B cell (primary cell): ENCODE measurements at regions not wholly inside any gene's neighbourhood (a gene's known extent, or its start where the extent isn't known, plus 50 kb on each side); places are given as distances from the start of the nearest gene placed in this dataset.

Source experiments
- ATAC-seq: fragments of 200-7000 bp; cut with Tn5 transposase; one replicate; pipeline ENCODE4 v1.10.0; 2021; ENCODE audit warnings: low read depth, mild to moderate bottlenecking, moderate number of reproducible peaks, moderate library complexity
- CTCF ChIA-PET: fragments of 350-600 bp; sonication (Branson Sonifier 250); formaldehyde crosslinking; loops from one replicate; lab custom pipeline; 2021; ENCODE audit warnings: antibody characterized with exemption, inconsistent platforms; lab: Charles Lee
- POLR2A ChIA-PET: fragments of 350-600 bp; sonication (Branson Sonifier 250); formaldehyde crosslinking; loops from one replicate; lab custom pipeline; 2021; ENCODE audit warnings: antibody characterized with exemption; lab: Charles Lee
- DNase-seq: peaks from one replicate; pipeline ENCODE4 v3.0.0; 2013
- H2AFZ ChIP-seq: 2 replicates; pipeline ENCODE4 v1.6.1; 2012; ENCODE audit warnings: mild to moderate bottlenecking, low read depth, low read length; ENCODE audit not compliant: insufficient read depth, poor library complexity, severe bottlenecking
- H3K27ac ChIP-seq, 2 donors: 1 replicate in 1 of 2; 2 replicates in 1 of 2; pipeline ENCODE4 v1.5.1; 2012 to 2013; ENCODE audit warnings: low read length in 2 of 2, mild to moderate bottlenecking in 2 of 2, moderate library complexity in 1 of 2
- H3K27me3 ChIP-seq, 4 experiments: fragments of 200-600 bp in 1 of 4; sonication (generic) in 1 of 4; replicated peaks in 1 of 4; 1 replicate in 2 of 4; 2 replicates in 2 of 4; pipeline versions ENCODE4 v1.6.1 to v1.7.0; 2013 to 2016; ENCODE audit warnings: low read length in 3 of 4, mild to moderate bottlenecking in 2 of 4, mixed read lengths in 1 of 4, moderate library complexity in 1 of 4; ENCODE audit not compliant: insufficient read depth in 4 of 4, control insufficient read depth in 3 of 4; ENCODE audit errors: control extremely low read depth in 1 of 4
- H3K36me3 ChIP-seq, 2 experiments: replicated peaks in 1 of 2; 1 replicate in 1 of 2; 2 replicates in 1 of 2; pipeline versions ENCODE4 v1.6.1 to v1.7.1; 2013; ENCODE audit warnings: low read length in 1 of 2; ENCODE audit not compliant: insufficient read depth in 2 of 2, control insufficient read depth in 1 of 2; ENCODE audit errors: control extremely low read depth in 1 of 2, extremely low read depth in 1 of 2
- H3K4me1 ChIP-seq, 2 donors: fragments of 200-600 bp in 1 of 2; sonication (generic) in 1 of 2; 1 replicate in 1 of 2; 2 replicates in 1 of 2; pipeline versions ENCODE4 v1.5.1 to v1.6.1; 2013 to 2017; ENCODE audit warnings: low read length in 2 of 2; ENCODE audit not compliant: control insufficient read depth in 2 of 2, insufficient read depth in 2 of 2
- H3K4me2 ChIP-seq: replicated peaks from 2 replicates; pipeline ENCODE3; 2012; ENCODE audit warnings: mild to moderate bottlenecking, low read depth, low read length; ENCODE audit not compliant: poor library complexity, severe bottlenecking
- H3K4me3 ChIP-seq, 5 experiments: fragments of 200-600 bp in 1 of 5; sonication (generic) in 1 of 5; 1 replicate in 3 of 5; 2 replicates in 2 of 5; pipeline versions ENCODE4 v1.5.1 to v1.7.0; 2011 to 2016; ENCODE audit warnings: low read length in 4 of 5, mild to moderate bottlenecking in 4 of 5, low read depth in 2 of 5, control low read depth in 1 of 5, moderate library complexity in 1 of 5; ENCODE audit not compliant: insufficient read depth in 1 of 5; ENCODE audit errors: control extremely low read depth in 1 of 5, extremely low read depth in 1 of 5
- H3K79me2 ChIP-seq: fragments of 200-600 bp; sonication (generic); one replicate; pipeline ENCODE4 v1.6.0; 2016; ENCODE audit warnings: low read length; ENCODE audit not compliant: control insufficient read depth, insufficient read depth
- H3K9ac ChIP-seq: fragments of 200-600 bp; sonication (generic); 2 replicates; pipeline ENCODE4 v1.6.1; 2017; ENCODE audit warnings: mild to moderate bottlenecking, low read length, moderate library complexity
- H3K9me3 ChIP-seq, 3 donors: one replicate each; pipeline versions ENCODE4 v1.6.1 to v1.7.1; 2013; ENCODE audit warnings: low read length in 2 of 3; ENCODE audit not compliant: control insufficient read depth in 2 of 3, insufficient read depth in 1 of 3; ENCODE audit errors: control extremely low read depth in 1 of 3
- H4K20me1 ChIP-seq: 2 replicates; pipeline ENCODE4 v1.6.0; 2012; ENCODE audit warnings: mild to moderate bottlenecking, low read length; ENCODE audit not compliant: insufficient read depth, control insufficient read depth, poor library complexity, severe bottlenecking
- H3K27ac Mint-ChIP-seq: one replicate; pipeline ENCODE4 v1.8.0; 2021; ENCODE audit warnings: mixed read lengths
- H3K27me3 Mint-ChIP-seq: one replicate; pipeline ENCODE4 v1.8.0; 2021; ENCODE audit warnings: mixed read lengths
- H3K4me1 Mint-ChIP-seq: one replicate; pipeline ENCODE4 v1.8.0; 2021; ENCODE audit warnings: mixed read lengths
- H3K4me3 Mint-ChIP-seq: one replicate; pipeline ENCODE4 v1.8.0; 2021; ENCODE audit warnings: mixed read lengths
- H3K9me3 Mint-ChIP-seq: one replicate; pipeline ENCODE4 v1.8.0; 2022; ENCODE audit warnings: mixed read lengths; ENCODE audit not compliant: insufficient read depth
- CTCF ChIP-seq: fragments of 200-600 bp; IDR thresholded peaks from one replicate; pipeline ENCODE4 v1.8.0; 2022; ENCODE audit warnings: antibody characterized with exemption, mild to moderate bottlenecking
- EZH2 ChIP-seq: IDR thresholded peaks from 2 replicates; pipeline ENCODE4 v1.6.1; 2012; ENCODE audit warnings: borderline replicate concordance, low read depth, mild to moderate bottlenecking, moderate library complexity, low read length; ENCODE audit not compliant: insufficient read depth, poor library complexity, severe bottlenecking
- WGBS: methylation state at CpG from one replicate; pipeline ENCODE4 v1.1.5; 2013; ENCODE audit warnings: missing lambda C conversion rate; ENCODE audit not compliant: insufficient coverage; 5-methylcytosine and 5-hydroxymethylcytosine counted together
- intact Hi-C: fragments of 100-400 bp; cut with micrococcal nuclease; formaldehyde crosslinking; loops from one replicate; pipeline ENCODE4 v1.10.0; 2022

GRCh38 chr14:71491931-71492330 lies 440.3 kb upstream of the RGS6 start:
- H2AFZ ChIP-seq = no peak overlapping the region
- Mint-ChIP-seq H3K9me3 (no peaks in the 10 kb centered on the region), H3K4me3 (no peak overlapping the region), H3K27ac (no peak overlapping the region), H3K4me1 (peaks cover 24% of the 10 kb centered on the region), H3K27me3 (no peaks in the 10 kb centered on the region)
- peaks cover 0 to 13% of the 10 kb centered on the region in 2 experiments for H3K36me3 ChIP-seq
- no peak overlapping the region for H3K9ac ChIP-seq
- DNase-seq (no peak), ATAC-seq (no peak)
- WGBS = 100% methylated on average over 5 of the region's 6 CpGs
- peaks cover 56% of the 10 kb centered on the region for H4K20me1 ChIP-seq
- H3K4me1 ChIP-seq = peaks cover under 1 to 8% of the 10 kb centered on the region in 2 donors
- ChIA-PET POLR2A (no interaction called here), CTCF (no interaction called here)
- H3K27me3 ChIP-seq = no peaks in the 10 kb centered on the region
- no peak for TF ChIP-seq EZH2
- no peak for TF ChIP-seq CTCF
- H3K9me3 ChIP-seq = peaks cover 0 to 7% (median 0%) of the 10 kb centered on the region in 3 donors
- H3K4me2 ChIP-seq = no peak overlapping the region
- peaks cover 84% of the 10 kb centered on the region for H3K79me2 ChIP-seq
- intact Hi-C loops = no loop called here
- H3K4me3 ChIP-seq = no peak overlapping the region
- no peak overlapping the region for H3K27ac ChIP-seq

- POLR2A ChIA-PET = interaction anchor here (1.1 kb wide), 1 partner anchor 8 kb away, joined by 3 read pairs; no protein-coding TSS in a partner anchor
- Histone ChIP-seq H3K79me2 (peaks cover 84% of the 10 kb centered on the region), H4K20me1 (peaks cover 56% of the 10 kb centered on the region)
These were observed 439.9 kb upstream of the RGS6 start for GRCh38 chr14:71492346-71492745.

More at GRCh38 chr14:71492346-71492745, 439.9 kb upstream of the RGS6 start:
- H3K27ac Mint-ChIP-seq = no peak overlapping the region
- H3K4me1 Mint-ChIP-seq = peaks cover 23% of the 10 kb centered on the region
- Histone ChIP-seq H3K36me3 (peaks cover 0 to 13% of the 10 kb centered on the region in 2 experiments), H3K9ac (no peak overlapping the region), H3K9me3 (peaks cover 0 to 7% (median 0%) of the 10 kb centered on the region in 3 donors), H3K27ac (no peak overlapping the region), H3K4me3 (no peak overlapping the region), H3K4me2 (no peak overlapping the region), H3K27me3 (no peaks in the 10 kb centered on the region), H3K4me1 (peaks cover 5 to 7% of the 10 kb centered on the region in 2 donors), H2AFZ (no peak overlapping the region)
- CTCF ChIA-PET = no interaction called here
- no peak for TF ChIP-seq CTCF
- TF ChIP-seq EZH2 = no peak
- ATAC-seq = no peak
- no peaks in the 10 kb centered on the region for H3K9me3 Mint-ChIP-seq
- no peaks in the 10 kb centered on the region for H3K27me3 Mint-ChIP-seq
- H3K4me3 Mint-ChIP-seq = no peak overlapping the region
- no peak for DNase-seq
- intact Hi-C loops = no loop called here
- 100% methylated on average over 4 of the region's 5 CpGs for WGBS
